ENCODE measurements at regions not wholly inside any gene's neighbourhood (a gene's known extent, or its start where the extent isn't known, plus 50 kb on each side); places are given as distances from the start of the nearest gene placed in this dataset.

DNA sequence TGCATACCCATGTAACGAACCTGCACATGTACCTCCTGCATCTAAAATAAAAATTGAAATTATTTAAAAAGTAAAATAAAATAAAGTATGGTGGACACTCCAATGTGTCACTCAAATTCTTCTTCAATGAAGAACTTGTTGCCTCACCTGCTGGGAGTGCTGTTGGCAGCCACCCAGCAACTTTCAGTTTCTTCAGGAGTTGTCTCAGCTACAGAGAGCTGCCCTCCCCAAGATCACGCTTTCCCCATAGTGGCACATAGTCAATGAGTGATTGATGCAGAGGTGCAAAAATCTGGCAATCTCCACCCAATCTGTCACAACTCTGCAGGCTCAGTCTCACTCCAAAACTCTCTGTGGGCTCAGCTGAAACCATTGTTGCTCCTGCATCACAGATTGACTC, 92.3 kb upstream of the C11orf87 start:
- no peak for TF ChIP-seq POLR2A (IDR thresholded peaks at IDR 0.05)
- TF ChIP-seq, protein P1, sequence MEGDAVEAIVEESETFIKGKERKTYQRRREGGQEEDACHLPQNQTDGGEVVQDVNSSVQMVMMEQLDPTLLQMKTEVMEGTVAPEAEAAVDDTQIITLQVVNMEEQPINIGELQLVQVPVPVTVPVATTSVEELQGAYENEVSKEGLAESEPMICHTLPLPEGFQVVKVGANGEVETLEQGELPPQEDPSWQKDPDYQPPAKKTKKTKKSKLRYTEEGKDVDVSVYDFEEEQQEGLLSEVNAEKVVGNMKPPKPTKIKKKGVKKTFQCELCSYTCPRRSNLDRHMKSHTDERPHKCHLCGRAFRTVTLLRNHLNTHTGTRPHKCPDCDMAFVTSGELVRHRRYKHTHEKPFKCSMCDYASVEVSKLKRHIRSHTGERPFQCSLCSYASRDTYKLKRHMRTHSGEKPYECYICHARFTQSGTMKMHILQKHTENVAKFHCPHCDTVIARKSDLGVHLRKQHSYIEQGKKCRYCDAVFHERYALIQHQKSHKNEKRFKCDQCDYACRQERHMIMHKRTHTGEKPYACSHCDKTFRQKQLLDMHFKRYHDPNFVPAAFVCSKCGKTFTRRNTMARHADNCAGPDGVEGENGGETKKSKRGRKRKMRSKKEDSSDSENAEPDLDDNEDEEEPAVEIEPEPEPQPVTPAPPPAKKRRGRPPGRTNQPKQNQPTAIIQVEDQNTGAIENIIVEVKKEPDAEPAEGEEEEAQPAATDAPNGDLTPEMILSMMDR (IDR thresholded peaks at IDR 0.05) = no peak
- no peak for TF ChIP-seq EP300 (IDR thresholded peaks at IDR 0.05)

Data from gastroesophageal sphincter (tissue), 3 donors.